NB4 (cell line): ENCODE measurements at regions not wholly inside any gene's neighbourhood (a gene's known extent, or its start where the extent isn't known, plus 50 kb on each side); places are given as distances from the start of the nearest gene placed in this dataset.

Experiments used
- DNase-seq: peaks from one replicate; pipeline ENCODE4 v3.0.0; 2010; ENCODE audit warnings: low read depth
- H3K4me3 ChIP-seq: one replicate; pipeline ENCODE4 v1.5.1; 2011; ENCODE audit warnings: mild to moderate bottlenecking, low read depth, low read length, moderate library complexity
- MYC ChIP-seq: IDR thresholded peaks from 2 replicates; pipeline ENCODE4 v1.6.1; 2011; ENCODE audit warnings: low read depth, low read length
- POLR2A ChIP-seq: IDR thresholded peaks from 2 replicates; pipeline ENCODE4 v1.6.1; 2011; ENCODE audit warnings: mild to moderate bottlenecking; ENCODE audit not compliant: insufficient read length; ENCODE audit errors: extremely low read depth
- TF ChIP-seq, protein P1 (sequence below): IDR thresholded peaks from 2 replicates; pipeline ENCODE4 v1.6.1; 2011; ENCODE audit warnings: low read depth, low read length
- TF ChIP-seq, protein P2 (sequence below): IDR thresholded peaks from one replicate; pipeline ENCODE4 v1.5.1; 2012; ENCODE audit warnings: low read depth, low read length

DNA sequence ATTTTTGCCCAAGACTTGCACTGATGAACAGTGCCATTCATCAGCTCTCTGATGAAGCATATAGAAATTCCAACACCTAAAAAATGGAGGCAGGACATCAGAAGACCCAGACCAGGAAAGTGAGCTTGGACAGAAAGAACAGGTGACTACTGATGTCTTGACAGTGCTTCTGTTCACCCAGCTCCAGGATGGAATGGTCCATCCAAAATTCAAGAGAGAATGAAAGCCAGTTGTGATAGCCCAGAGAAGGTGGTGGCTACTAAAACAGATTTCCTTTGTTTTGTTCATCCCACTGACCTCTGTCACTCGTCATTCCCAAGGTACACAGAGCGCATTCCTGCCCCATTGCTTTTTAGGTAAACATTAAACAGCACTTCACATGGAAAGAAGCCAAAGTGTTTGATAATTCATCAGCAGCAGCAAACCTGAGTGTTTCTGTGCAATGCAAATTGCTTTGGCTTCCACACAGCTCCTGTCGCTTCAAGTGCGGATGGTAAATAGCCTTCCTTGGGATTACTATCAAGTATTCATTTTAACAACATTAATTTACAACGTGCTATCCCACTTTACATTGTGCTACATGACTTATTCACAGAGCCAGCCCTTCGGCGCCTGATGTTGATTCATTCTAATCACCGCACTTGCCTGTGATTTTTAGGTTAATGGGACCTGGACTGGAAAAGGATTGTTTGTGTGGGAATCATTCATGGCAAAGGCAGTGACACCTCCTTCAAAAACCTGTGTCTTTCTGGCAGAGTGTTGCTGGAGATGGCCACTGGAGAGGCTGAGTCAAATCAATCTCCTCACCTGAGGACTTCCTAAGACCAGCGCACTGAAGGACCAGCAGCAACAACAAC, 65.1 kb upstream of the TOX3 start:
- no peak for TF ChIP-seq POLR2A
- TF ChIP-seq, protein P1, sequence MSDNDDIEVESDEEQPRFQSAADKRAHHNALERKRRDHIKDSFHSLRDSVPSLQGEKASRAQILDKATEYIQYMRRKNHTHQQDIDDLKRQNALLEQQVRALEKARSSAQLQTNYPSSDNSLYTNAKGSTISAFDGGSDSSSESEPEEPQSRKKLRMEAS: no peak
- no peak overlapping the region for H3K4me3 ChIP-seq
- no peak for DNase-seq

DNA sequence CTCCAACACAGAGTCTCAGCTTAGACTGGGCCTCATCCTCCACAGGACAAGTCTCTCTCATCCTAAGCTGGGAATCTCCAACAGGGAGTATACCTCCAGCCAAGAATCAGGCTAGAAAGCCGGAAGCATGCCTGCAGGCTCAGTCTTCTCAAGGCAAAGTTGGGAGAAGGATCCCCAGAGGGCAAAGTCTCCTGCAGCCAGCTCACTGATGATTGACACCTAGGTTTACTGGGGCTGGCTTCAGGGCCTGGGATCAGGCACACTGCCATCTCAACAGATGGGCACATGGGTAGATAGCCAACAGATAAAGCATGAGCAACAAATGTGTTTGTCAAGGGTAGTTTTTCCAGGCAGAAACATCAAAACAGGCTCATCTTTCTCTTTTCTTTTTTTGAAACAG, 56.1 kb upstream of the TOX3 start:
- TF ChIP-seq, protein P2, sequence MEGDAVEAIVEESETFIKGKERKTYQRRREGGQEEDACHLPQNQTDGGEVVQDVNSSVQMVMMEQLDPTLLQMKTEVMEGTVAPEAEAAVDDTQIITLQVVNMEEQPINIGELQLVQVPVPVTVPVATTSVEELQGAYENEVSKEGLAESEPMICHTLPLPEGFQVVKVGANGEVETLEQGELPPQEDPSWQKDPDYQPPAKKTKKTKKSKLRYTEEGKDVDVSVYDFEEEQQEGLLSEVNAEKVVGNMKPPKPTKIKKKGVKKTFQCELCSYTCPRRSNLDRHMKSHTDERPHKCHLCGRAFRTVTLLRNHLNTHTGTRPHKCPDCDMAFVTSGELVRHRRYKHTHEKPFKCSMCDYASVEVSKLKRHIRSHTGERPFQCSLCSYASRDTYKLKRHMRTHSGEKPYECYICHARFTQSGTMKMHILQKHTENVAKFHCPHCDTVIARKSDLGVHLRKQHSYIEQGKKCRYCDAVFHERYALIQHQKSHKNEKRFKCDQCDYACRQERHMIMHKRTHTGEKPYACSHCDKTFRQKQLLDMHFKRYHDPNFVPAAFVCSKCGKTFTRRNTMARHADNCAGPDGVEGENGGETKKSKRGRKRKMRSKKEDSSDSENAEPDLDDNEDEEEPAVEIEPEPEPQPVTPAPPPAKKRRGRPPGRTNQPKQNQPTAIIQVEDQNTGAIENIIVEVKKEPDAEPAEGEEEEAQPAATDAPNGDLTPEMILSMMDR: no peak
- TF ChIP-seq POLR2A (no peak), MYC (no peak)
- TF ChIP-seq, protein P1: no peak
- DNase-seq: no peak
- H3K4me3 ChIP-seq: no peak overlapping the region

DNA sequence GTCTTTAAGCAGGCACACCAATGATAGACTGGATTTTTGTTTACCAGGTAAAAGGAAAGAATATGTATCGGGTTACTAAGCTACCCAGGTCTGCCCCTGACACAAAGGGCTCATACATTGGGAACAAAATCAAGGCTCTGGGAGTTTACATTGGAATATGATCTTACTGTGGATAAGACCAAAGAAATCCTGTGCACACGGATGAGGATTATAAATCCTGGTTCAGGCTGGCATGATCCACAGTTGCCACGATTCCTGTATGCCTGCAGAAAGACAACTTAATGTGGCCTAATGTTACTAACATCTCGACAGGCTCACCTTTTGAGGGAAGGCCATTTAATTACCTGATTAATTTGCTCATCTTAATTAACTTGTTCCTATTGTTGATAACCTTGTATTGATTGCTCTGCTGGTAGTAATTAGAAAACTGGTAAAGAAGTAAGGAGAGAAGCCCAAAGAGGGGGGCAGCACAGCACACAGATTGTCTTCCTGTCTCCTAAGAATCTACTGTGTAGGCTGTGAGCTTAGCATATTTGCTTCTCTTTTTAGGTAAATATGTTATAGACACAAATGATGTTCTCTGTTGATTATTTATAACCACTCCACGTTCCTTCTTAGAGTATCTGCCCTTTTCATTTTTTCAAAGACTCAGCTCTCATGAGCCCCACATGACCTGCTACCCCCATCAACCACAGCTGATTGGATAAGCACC, 51.0 kb upstream of the TOX3 start:
- no peak overlapping the region for H3K4me3 ChIP-seq
- DNase-seq: peak; percentile 2
- TF ChIP-seq, protein P2: no peak
- TF ChIP-seq MYC (no peak), POLR2A (no peak)
- TF ChIP-seq, protein P1: no peak

DNA sequence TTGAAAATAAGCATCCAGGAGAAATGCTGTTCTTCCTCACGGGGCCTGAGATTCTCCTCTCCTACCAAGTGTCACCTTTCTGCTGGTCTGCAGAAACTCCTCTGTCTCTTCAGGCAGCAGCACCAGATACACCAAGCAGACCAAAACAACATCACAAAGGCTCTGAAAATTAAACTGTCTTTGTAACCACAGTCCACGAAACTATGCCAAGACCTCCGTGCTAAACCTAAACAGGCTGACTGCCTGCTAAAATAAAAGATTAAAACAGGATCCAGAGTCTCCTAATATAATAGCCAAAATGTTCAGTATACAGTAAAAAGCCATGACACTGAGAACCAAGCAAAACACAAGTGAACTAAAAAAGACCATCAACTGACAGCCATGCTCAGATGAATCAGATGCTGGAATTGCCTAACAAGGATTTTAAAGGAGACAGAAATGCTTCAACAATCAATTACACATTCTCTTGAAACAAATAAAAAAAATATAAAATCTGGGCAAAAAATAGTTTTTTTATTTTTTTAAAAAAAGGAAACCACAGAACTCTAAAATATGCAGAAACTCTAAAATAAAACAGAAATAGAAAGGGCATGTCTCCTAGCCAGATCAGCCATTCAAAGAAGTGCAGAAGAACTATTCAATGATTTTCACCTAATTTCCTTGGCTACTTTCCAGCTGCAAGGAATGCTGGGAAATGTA, 50.3 kb upstream of the TOX3 start:
- no peak overlapping the region for H3K4me3 ChIP-seq
- TF ChIP-seq MYC (no peak), POLR2A (no peak)
- TF ChIP-seq, protein P1: no peak
- TF ChIP-seq, protein P2: no peak
- DNase-seq: no peak
